GM23338 (cell line): ENCODE measurements at regions not wholly inside any gene's neighbourhood (a gene's known extent, or its start where the extent isn't known, plus 50 kb on each side); places are given as distances from the start of the nearest gene placed in this dataset.

ENCODE experiments used
- CREB1 ChIP-seq: fragments of 250-450 bp; sonication (Bioruptor Pico); IDR thresholded peaks from 2 replicates; pipeline ENCODE4 v1.5.0; 2020; ENCODE audit warnings: low read depth, mild to moderate bottlenecking, moderate library complexity
- CTCF ChIP-seq, 2 experiments: fragments of 200-600 bp in 1 of 2; sonication (generic) in 1 of 2; conservative IDR thresholded peaks; 2 replicates each; pipeline versions ENCODE4 v1.5.1 to v1.6.1; 2016 to 2017; ENCODE audit warnings: antibody characterized with exemption in 2 of 2, low read depth in 2 of 2, mild to moderate bottlenecking in 2 of 2, moderate library complexity in 1 of 2
- ETS1 ChIP-seq: IDR thresholded peaks from 2 replicates; pipeline ENCODE4 v1.6.1; 2016; ENCODE audit warnings: antibody characterized with exemption
- EZH2 ChIP-seq: fragments of 200-600 bp; sonication (generic); IDR thresholded peaks from one replicate; pipeline ENCODE4 v1.8.0; 2017; ENCODE audit warnings: antibody characterized with exemption, mild to moderate bottlenecking, low read depth; ENCODE audit not compliant: unreplicated experiment
- EZH2phosphoT487 ChIP-seq: fragments of 200-600 bp; sonication (generic); IDR thresholded peaks from one replicate; pipeline ENCODE4 v1.8.1; 2018; ENCODE audit warnings: antibody characterized with exemption; ENCODE audit not compliant: unreplicated experiment
- POLR2AphosphoS5 ChIP-seq: IDR thresholded peaks from 2 replicates; pipeline ENCODE4 v1.6.1; 2016; ENCODE audit warnings: antibody characterized with exemption, low read depth
- REST ChIP-seq: IDR thresholded peaks from one replicate; pipeline ENCODE4 v1.6.1; 2018; ENCODE audit warnings: antibody characterized with exemption; ENCODE audit not compliant: unreplicated experiment
- STAT1 ChIP-seq: IDR thresholded peaks from one replicate; pipeline ENCODE4 v1.6.1; 2016; ENCODE audit warnings: antibody characterized with exemption; ENCODE audit not compliant: unreplicated experiment
- ZNF114 ChIP-seq: fragments of 250-450 bp; sonication (Bioruptor Pico); IDR thresholded peaks from 2 replicates; pipeline ENCODE4 v1.5.0; 2020; ENCODE audit warnings: mild to moderate bottlenecking, moderate library complexity
- ZNF331 ChIP-seq: fragments of 250-450 bp; sonication (Bioruptor Pico); IDR thresholded peaks from 2 replicates; pipeline ENCODE4 v1.5.0; 2020; ENCODE audit warnings: low read depth, mild to moderate bottlenecking, moderate library complexity

- no peak for TF ChIP-seq ETS1
- TF ChIP-seq POLR2AphosphoS5, result no peak
- no peak for TF ChIP-seq ZNF114 (CRISPR knock-in tag)
- no peak for TF ChIP-seq REST
- no peak for TF ChIP-seq STAT1
- no peak for TF ChIP-seq CTCF (conservative IDR thresholded peaks at IDR 0.05; ENCODE audit: low read depth in 2 of 2)
- no peak for TF ChIP-seq ZNF331 (CRISPR knock-in tag)
- no peak for TF ChIP-seq EZH2
- TF ChIP-seq CREB1 (CRISPR knock-in tag), result no peak
- TF ChIP-seq EZH2phosphoT487, result no peak
These were observed 2354.8 kb upstream of the C9orf72 start for GRCh38 chr9:29928072-29928471.
